ENCODE measurements at regions not wholly inside any gene's neighbourhood (a gene's known extent, or its start where the extent isn't known, plus 50 kb on each side); places are given as distances from the start of the nearest gene placed in this dataset.

- Histone ChIP-seq H2AFZ (ENCODE audit: low read length) (no peak overlapping the region), H3K9ac (ENCODE audit: low read length) (no peak overlapping the region), H3K4me2 (ENCODE audit: low read depth, low read length, poor library complexity, severe bottlenecking) (no peak overlapping the region)
Measured at GRCh38 chr2:195018462-195018861, 638.6 kb upstream of the SLC39A10 start.

GRCh38 chr2:195017890-195018289, 639.1 kb upstream of the SLC39A10 start:
- Histone ChIP-seq H3K9me3 (ENCODE audit: low read length) (no peaks in the 10 kb centered on the region), H3K27ac (ENCODE audit: low read length) (no peak overlapping the region), H3K27me3 (ENCODE audit: low read length) (no peaks in the 10 kb centered on the region), H3K4me2 (ENCODE audit: low read depth, low read length, poor library complexity, severe bottlenecking) (no peak overlapping the region), H3K9me2 (replicated peaks; ENCODE audit: insufficient read depth, low read length) (no peaks in the 10 kb centered on the region), H3K9ac (ENCODE audit: low read length) (no peak overlapping the region), H4K20me1 (ENCODE audit: insufficient read depth, low read depth, low read length) (no peaks in the 10 kb centered on the region), H3K4me3 (ENCODE audit: low read length) (no peak overlapping the region), H3K79me2 (ENCODE audit: low read length) (no peaks in the 10 kb centered on the region), H3K4me1 (ENCODE audit: low read length) (no peaks in the 10 kb centered on the region), H2AFZ (ENCODE audit: low read length) (no peak overlapping the region), H3K36me3 (ENCODE audit: insufficient read depth, low read length) (no peaks in the 10 kb centered on the region)
- no peak for DNase-seq

More at GRCh38 chr2:195018462-195018861, 638.6 kb upstream of the SLC39A10 start:
- Histone ChIP-seq H3K4me3 (ENCODE audit: low read length) (no peak overlapping the region), H3K36me3 (ENCODE audit: insufficient read depth, low read length) (no peaks in the 10 kb centered on the region), H3K4me1 (ENCODE audit: low read length) (no peaks in the 10 kb centered on the region), H4K20me1 (ENCODE audit: insufficient read depth, low read depth, low read length) (no peaks in the 10 kb centered on the region), H3K27me3 (ENCODE audit: low read length) (no peaks in the 10 kb centered on the region), H3K9me3 (ENCODE audit: low read length) (no peaks in the 10 kb centered on the region), H3K27ac (ENCODE audit: low read length) (no peak overlapping the region), H3K79me2 (ENCODE audit: low read length) (no peaks in the 10 kb centered on the region), H3K9me2 (replicated peaks; ENCODE audit: insufficient read depth, low read length) (no peaks in the 10 kb centered on the region)
- no peak for DNase-seq

DNA sequence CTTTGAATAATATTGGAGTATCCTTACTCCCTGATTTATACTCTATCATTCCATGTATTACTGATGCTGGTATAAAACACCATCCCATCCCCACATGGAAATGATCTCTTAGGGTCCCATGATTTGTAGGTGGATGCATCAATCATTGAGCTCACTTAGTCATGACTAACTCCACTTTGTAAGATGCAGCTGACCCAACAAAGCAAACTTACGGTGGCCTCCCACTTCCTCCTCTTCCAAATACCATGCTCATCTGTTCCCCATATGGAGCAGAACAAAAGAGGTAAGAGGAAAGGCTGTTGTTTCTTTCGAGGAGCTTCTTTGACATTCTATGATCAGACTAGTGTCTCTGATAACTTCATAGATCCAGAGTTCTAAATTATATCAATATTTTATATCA, 640.2 kb upstream of the SLC39A10 start:
- Histone ChIP-seq H3K9me3 (ENCODE audit: low read length) (no peaks in the 10 kb centered on the region), H3K4me2 (ENCODE audit: low read depth, low read length, poor library complexity, severe bottlenecking) (no peak overlapping the region), H3K79me2 (ENCODE audit: low read length) (no peaks in the 10 kb centered on the region), H3K9me2 (replicated peaks; ENCODE audit: insufficient read depth, low read length) (no peaks in the 10 kb centered on the region; the same call in 1 of the 2 replicates), H3K27ac (ENCODE audit: low read length) (no peak overlapping the region), H3K27me3 (ENCODE audit: low read length) (no peaks in the 10 kb centered on the region), H3K4me1 (ENCODE audit: low read length) (no peaks in the 10 kb centered on the region), H2AFZ (ENCODE audit: low read length) (no peak overlapping the region), H3K36me3 (ENCODE audit: insufficient read depth, low read length) (no peaks in the 10 kb centered on the region), H4K20me1 (ENCODE audit: insufficient read depth, low read depth, low read length) (no peaks in the 10 kb centered on the region), H3K9ac (ENCODE audit: low read length) (no peak overlapping the region), H3K4me3 (ENCODE audit: low read length) (no peak overlapping the region)
- no peak for DNase-seq

DNA sequence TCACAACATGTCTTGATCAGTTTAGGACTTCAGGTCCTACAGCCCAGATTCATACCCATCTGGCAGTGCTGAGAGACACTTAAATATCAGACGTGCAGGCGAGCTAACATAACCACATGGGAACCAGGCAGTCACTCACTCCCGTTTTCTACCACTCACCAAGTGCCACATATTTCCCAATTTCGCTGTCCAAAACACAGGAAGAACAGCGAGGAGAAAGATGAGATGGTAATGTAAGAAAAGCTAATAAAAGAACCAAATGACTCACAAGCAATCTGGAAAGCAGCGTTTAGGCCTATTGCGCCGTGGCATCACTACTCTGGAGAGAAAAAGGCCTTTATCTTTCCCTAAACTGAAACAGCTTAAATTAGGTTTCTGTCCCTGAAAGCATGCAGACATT, 647.8 kb upstream of the SLC39A10 start:
- Histone ChIP-seq H3K9me3 (ENCODE audit: low read length) (no peaks in the 10 kb centered on the region), H3K36me3 (ENCODE audit: insufficient read depth, low read length) (no peaks in the 10 kb centered on the region), H2AFZ (ENCODE audit: low read length) (no peak overlapping the region), H3K4me1 (ENCODE audit: low read length) (no peaks in the 10 kb centered on the region), H3K79me2 (ENCODE audit: low read length) (no peaks in the 10 kb centered on the region), H3K27me3 (ENCODE audit: low read length) (no peaks in the 10 kb centered on the region), H3K9ac (ENCODE audit: low read length) (no peak overlapping the region), H3K9me2 (replicated peaks; ENCODE audit: insufficient read depth, low read length) (no peaks in the 10 kb centered on the region; the same call in 1 of the 2 replicates), H3K27ac (ENCODE audit: low read length) (no peak overlapping the region), H3K4me3 (ENCODE audit: low read length) (no peak overlapping the region), H3K4me2 (ENCODE audit: low read depth, low read length, poor library complexity, severe bottlenecking) (no peak overlapping the region), H4K20me1 (ENCODE audit: insufficient read depth, low read depth, low read length) (no peaks in the 10 kb centered on the region)
- DNase-seq, result no peak

- H3K79me2 ChIP-seq (ENCODE audit: low read length), result no peaks in the 10 kb centered on the region
- no peak overlapping the region for H3K27ac ChIP-seq (ENCODE audit: low read length)
- H3K9ac ChIP-seq (ENCODE audit: low read length), result no peak overlapping the region
- H3K9me3 ChIP-seq (ENCODE audit: low read length), result no peaks in the 10 kb centered on the region
- H3K27me3 ChIP-seq (ENCODE audit: low read length), result no peaks in the 10 kb centered on the region
- H2AFZ ChIP-seq (ENCODE audit: low read length), result no peak overlapping the region
- no peaks in the 10 kb centered on the region for H3K36me3 ChIP-seq (ENCODE audit: insufficient read depth, low read length)
- H3K4me3 ChIP-seq (ENCODE audit: low read length), result no peak overlapping the region
- H3K4me2 ChIP-seq (ENCODE audit: low read depth, low read length, poor library complexity, severe bottlenecking), result no peak overlapping the region
- no peaks in the 10 kb centered on the region for H4K20me1 ChIP-seq (ENCODE audit: insufficient read depth, low read depth, low read length)
- no peaks in the 10 kb centered on the region for H3K9me2 ChIP-seq (replicated peaks; ENCODE audit: insufficient read depth, low read length)
- no peaks in the 10 kb centered on the region for H3K4me1 ChIP-seq (ENCODE audit: low read length)
- no peak for DNase-seq
Measured at GRCh38 chr2:195006856-195007255, 650.2 kb upstream of the SLC39A10 start.

GRCh38 chr2:195003881-195004471, 653.0 kb upstream of the SLC39A10 start:
- no peak for DNase-seq
- no peaks in the 10 kb centered on the region for H3K27me3 ChIP-seq (ENCODE audit: low read length)
- no peak overlapping the region for H3K9ac ChIP-seq (ENCODE audit: low read length)
- H2AFZ ChIP-seq (ENCODE audit: low read length), result no peak overlapping the region
- no peaks in the 10 kb centered on the region for H3K4me1 ChIP-seq (ENCODE audit: low read length)
- H3K9me3 ChIP-seq (ENCODE audit: low read length), result no peaks in the 10 kb centered on the region
- H3K79me2 ChIP-seq (ENCODE audit: low read length), result no peaks in the 10 kb centered on the region
- no peaks in the 10 kb centered on the region for H3K36me3 ChIP-seq (ENCODE audit: insufficient read depth, low read length)
- no peaks in the 10 kb centered on the region for H4K20me1 ChIP-seq (ENCODE audit: insufficient read depth, low read depth, low read length)
- no peaks in the 10 kb centered on the region for H3K9me2 ChIP-seq (replicated peaks; ENCODE audit: insufficient read depth, low read length)
- no peak overlapping the region for H3K27ac ChIP-seq (ENCODE audit: low read length)
- H3K4me2 ChIP-seq (ENCODE audit: low read depth, low read length, poor library complexity, severe bottlenecking), result no peak overlapping the region
- no peak overlapping the region for H3K4me3 ChIP-seq (ENCODE audit: low read length)

DNA sequence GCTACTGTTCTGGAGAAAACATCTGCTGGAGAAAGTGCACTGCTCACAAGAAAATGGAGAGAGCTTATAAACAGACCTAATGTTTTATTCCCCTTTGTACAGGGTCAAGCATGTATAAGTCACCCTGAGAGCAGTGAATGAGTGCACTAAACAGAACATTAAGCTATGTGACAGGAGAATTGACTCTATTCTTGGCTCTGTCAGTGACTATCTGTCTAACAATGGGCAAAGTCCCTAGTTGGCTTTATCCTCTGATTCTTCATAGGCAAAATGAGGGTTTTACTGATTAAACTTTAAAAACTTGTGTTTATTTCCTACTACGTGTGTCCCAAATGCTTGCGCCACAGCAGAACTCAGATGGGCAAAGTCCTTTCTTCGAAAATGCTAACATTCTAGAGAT, 655.1 kb upstream of the SLC39A10 start:
- Histone ChIP-seq H3K27ac (ENCODE audit: low read length) (no peak overlapping the region), H3K4me1 (ENCODE audit: low read length) (no peaks in the 10 kb centered on the region), H3K9ac (ENCODE audit: low read length) (no peak overlapping the region), H3K79me2 (ENCODE audit: low read length) (no peaks in the 10 kb centered on the region), H2AFZ (ENCODE audit: low read length) (no peak overlapping the region), H3K9me3 (ENCODE audit: low read length) (no peaks in the 10 kb centered on the region), H3K36me3 (ENCODE audit: insufficient read depth, low read length) (no peaks in the 10 kb centered on the region), H3K4me3 (ENCODE audit: low read length) (no peak overlapping the region), H4K20me1 (ENCODE audit: insufficient read depth, low read depth, low read length) (no peaks in the 10 kb centered on the region), H3K4me2 (ENCODE audit: low read depth, low read length, poor library complexity, severe bottlenecking) (no peak overlapping the region), H3K27me3 (ENCODE audit: low read length) (no peaks in the 10 kb centered on the region), H3K9me2 (replicated peaks; ENCODE audit: insufficient read depth, low read length) (no peaks in the 10 kb centered on the region)
- DNase-seq, result no peak

DNA sequence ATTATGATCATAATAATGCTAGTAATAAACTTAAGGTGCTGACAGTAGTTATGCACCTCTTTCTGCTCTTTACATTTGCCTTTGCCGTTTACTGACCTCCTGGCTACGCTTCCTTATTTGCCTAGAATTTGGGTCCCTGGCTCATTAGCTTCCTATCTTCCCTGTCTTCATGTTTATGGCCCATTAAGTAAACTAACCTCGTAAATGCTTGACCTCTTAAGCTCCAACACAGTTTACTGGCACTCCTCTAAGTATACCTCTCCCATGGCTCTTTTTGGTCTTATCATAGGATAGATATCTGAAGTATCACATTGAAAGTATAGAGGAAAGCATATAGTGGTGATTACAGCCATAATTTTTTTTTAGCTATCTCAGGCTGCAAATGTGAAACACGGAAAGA, 657.3 kb upstream of the SLC39A10 start:
- H3K27me3 ChIP-seq (ENCODE audit: low read length), result no peaks in the 10 kb centered on the region

More for the DNA sequence above, 657.3 kb upstream of the SLC39A10 start:
- Histone ChIP-seq H3K9me3 (ENCODE audit: low read length) (no peaks in the 10 kb centered on the region), H3K27ac (ENCODE audit: low read length) (no peak overlapping the region), H3K9me2 (replicated peaks; ENCODE audit: insufficient read depth, low read length) (0 out of 2 replicates have a peak, but pooled peaks cover 2% of the 10 kb centered on the region), H3K4me3 (ENCODE audit: low read length) (no peak overlapping the region), H3K36me3 (ENCODE audit: insufficient read depth, low read length) (no peaks in the 10 kb centered on the region), H3K9ac (ENCODE audit: low read length) (no peak overlapping the region), H3K4me2 (ENCODE audit: low read depth, low read length, poor library complexity, severe bottlenecking) (no peak overlapping the region), H3K4me1 (ENCODE audit: low read length) (no peaks in the 10 kb centered on the region), H4K20me1 (ENCODE audit: insufficient read depth, low read depth, low read length) (no peaks in the 10 kb centered on the region), H3K79me2 (ENCODE audit: low read length) (no peaks in the 10 kb centered on the region), H2AFZ (ENCODE audit: low read length) (no peak overlapping the region)
- no peak for DNase-seq

Measured in Karpas-422 (cell line).